ENCODE measurements at regions not wholly inside any gene's neighbourhood (a gene's known extent, or its start where the extent isn't known, plus 50 kb on each side); places are given as distances from the start of the nearest gene placed in this dataset.

DNA sequence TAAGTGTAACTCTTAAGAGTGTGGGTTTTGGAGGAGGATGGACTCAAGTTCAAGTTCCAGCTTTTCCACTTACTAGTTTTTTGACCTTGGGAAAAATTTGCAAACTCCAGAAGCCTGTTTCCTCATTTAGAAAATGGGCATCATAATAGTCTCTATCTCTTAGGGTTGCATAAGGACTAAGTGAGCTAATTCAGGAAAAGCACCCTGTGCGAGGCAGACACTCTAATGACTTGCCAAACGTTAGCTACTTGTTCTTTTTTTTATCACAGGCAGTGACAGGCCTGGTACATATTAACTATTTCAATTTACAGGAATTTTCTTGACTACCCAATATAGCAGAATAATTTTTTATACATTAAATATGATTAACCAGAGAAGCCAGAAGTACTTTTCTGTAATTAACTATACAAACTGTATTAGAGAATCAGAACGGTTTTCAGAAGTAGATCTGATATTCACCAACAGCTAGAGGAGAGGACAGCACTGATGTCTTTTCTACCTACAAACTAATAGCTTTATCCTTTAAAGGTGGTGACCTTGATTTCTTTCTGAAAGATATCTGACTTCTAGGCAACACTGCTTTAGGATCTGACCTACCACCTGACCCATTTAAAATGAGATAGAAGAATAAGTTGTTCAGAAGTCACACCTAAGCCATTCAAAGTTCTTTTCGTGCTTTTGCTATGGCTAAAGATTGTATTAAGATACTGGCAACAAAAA, 139.6 kb upstream of the HAND2 start:
- no peak for TF ChIP-seq ZC3H10 (CRISPR knock-in tag; IDR thresholded peaks at IDR 0.05)
- TF ChIP-seq ZNF70 (CRISPR knock-in tag; IDR thresholded peaks at IDR 0.05): no peak
- no peak for TF ChIP-seq CSDC2 (CRISPR knock-in tag; IDR thresholded peaks at IDR 0.05)
- no peak for TF ChIP-seq ZNF8 (CRISPR knock-in tag; IDR thresholded peaks at IDR 0.05)

DNA sequence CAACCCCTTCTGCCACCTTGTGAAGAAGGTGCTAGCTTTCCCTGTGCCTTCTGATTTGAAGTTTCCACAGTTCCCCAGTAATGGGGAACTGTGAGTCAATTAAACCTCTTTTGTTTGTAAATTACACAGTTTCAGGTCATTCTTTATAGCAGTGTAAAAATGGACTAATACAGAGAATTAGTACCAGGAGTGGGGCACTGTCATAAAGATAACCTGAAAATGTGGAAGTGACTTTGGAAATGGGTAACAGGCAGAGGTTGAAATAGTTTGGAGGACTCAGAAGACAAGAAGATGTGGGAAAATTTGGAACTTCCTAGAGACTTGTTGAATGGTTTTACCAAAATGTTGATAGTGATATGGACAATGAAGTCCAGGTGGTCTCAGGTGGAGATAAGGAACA, 131.0 kb upstream of the HAND2 start:
- ATAC-seq: no peak
- TF ChIP-seq ZFP3 (CRISPR knock-in tag; IDR thresholded peaks at IDR 0.05): no peak
- TF ChIP-seq SNAI2 (CRISPR knock-in tag; IDR thresholded peaks at IDR 0.05): no peak
- no peak for TF ChIP-seq ZNF565 (CRISPR knock-in tag; conservative IDR thresholded peaks at IDR 0.05; ENCODE audit: low read depth)
- TF ChIP-seq, protein P1, sequence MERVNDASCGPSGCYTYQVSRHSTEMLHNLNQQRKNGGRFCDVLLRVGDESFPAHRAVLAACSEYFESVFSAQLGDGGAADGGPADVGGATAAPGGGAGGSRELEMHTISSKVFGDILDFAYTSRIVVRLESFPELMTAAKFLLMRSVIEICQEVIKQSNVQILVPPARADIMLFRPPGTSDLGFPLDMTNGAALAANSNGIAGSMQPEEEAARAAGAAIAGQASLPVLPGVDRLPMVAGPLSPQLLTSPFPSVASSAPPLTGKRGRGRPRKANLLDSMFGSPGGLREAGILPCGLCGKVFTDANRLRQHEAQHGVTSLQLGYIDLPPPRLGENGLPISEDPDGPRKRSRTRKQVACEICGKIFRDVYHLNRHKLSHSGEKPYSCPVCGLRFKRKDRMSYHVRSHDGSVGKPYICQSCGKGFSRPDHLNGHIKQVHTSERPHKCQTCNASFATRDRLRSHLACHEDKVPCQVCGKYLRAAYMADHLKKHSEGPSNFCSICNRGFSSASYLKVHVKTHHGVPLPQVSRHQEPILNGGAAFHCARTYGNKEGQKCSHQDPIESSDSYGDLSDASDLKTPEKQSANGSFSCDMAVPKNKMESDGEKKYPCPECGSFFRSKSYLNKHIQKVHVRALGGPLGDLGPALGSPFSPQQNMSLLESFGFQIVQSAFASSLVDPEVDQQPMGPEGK (CRISPR knock-in tag; IDR thresholded peaks at IDR 0.05; ENCODE audit: borderline replicate concordance): no peak
- TF ChIP-seq RARB (CRISPR knock-in tag; IDR thresholded peaks at IDR 0.05): no peak
- TF ChIP-seq ZC3H10 (CRISPR knock-in tag; IDR thresholded peaks at IDR 0.05): no peak
- no peak for TF ChIP-seq PPARA (CRISPR knock-in tag; IDR thresholded peaks at IDR 0.05; ENCODE audit: borderline replicate concordance)
- no peak for TF ChIP-seq ZFP30 (CRISPR knock-in tag; IDR thresholded peaks at IDR 0.05)
- no peak for TF ChIP-seq ARNTL (CRISPR knock-in tag; IDR thresholded peaks at IDR 0.05; ENCODE audit: borderline replicate concordance, low read depth)
- no peak for TF ChIP-seq BACH2 (CRISPR knock-in tag; IDR thresholded peaks at IDR 0.05; ENCODE audit: borderline replicate concordance)
- no peak for TF ChIP-seq TOX (CRISPR knock-in tag; IDR thresholded peaks at IDR 0.05; ENCODE audit: borderline replicate concordance)
- TF ChIP-seq, protein P2, sequence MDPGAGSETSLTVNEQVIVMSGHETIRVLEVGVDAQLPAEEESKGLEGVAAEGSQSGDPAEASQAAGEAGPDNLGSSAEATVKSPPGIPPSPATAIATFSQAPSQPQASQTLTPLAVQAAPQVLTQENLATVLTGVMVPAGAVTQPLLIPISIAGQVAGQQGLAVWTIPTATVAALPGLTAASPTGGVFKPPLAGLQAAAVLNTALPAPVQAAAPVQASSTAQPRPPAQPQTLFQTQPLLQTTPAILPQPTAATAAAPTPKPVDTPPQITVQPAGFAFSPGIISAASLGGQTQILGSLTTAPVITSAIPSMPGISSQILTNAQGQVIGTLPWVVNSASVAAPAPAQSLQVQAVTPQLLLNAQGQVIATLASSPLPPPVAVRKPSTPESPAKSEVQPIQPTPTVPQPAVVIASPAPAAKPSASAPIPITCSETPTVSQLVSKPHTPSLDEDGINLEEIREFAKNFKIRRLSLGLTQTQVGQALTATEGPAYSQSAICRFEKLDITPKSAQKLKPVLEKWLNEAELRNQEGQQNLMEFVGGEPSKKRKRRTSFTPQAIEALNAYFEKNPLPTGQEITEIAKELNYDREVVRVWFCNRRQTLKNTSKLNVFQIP (CRISPR knock-in tag; IDR thresholded peaks at IDR 0.05; ENCODE audit: borderline replicate concordance, low read depth): no peak
- TF ChIP-seq, protein P3, sequence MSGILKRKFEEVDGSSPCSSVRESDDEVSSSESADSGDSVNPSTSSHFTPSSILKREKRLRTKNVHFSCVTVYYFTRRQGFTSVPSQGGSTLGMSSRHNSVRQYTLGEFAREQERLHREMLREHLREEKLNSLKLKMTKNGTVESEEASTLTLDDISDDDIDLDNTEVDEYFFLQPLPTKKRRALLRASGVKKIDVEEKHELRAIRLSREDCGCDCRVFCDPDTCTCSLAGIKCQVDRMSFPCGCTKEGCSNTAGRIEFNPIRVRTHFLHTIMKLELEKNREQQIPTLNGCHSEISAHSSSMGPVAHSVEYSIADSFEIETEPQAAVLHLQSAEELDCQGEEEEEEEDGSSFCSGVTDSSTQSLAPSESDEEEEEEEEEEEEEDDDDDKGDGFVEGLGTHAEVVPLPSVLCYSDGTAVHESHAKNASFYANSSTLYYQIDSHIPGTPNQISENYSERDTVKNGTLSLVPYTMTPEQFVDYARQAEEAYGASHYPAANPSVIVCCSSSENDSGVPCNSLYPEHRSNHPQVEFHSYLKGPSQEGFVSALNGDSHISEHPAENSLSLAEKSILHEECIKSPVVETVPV (CRISPR knock-in tag; IDR thresholded peaks at IDR 0.05): no peak

More for the DNA sequence above, 139.6 kb upstream of the HAND2 start:
- ATAC-seq: no peak

GRCh38 chr4:173656898-173657297, 126.9 kb upstream of the HAND2 start:
- no peak for TF ChIP-seq PPARA (CRISPR knock-in tag; IDR thresholded peaks at IDR 0.05; ENCODE audit: borderline replicate concordance)
- no peak for TF ChIP-seq ISL1 (CRISPR knock-in tag; IDR thresholded peaks at IDR 0.05)
- TF ChIP-seq, protein P1 (CRISPR knock-in tag; IDR thresholded peaks at IDR 0.05; ENCODE audit: borderline replicate concordance): no peak
- TF ChIP-seq, protein P2 (CRISPR knock-in tag; IDR thresholded peaks at IDR 0.05; ENCODE audit: borderline replicate concordance, low read depth): no peak
- no peak for TF ChIP-seq ZNF8 (CRISPR knock-in tag; IDR thresholded peaks at IDR 0.05)
- ATAC-seq: no peak

DNA sequence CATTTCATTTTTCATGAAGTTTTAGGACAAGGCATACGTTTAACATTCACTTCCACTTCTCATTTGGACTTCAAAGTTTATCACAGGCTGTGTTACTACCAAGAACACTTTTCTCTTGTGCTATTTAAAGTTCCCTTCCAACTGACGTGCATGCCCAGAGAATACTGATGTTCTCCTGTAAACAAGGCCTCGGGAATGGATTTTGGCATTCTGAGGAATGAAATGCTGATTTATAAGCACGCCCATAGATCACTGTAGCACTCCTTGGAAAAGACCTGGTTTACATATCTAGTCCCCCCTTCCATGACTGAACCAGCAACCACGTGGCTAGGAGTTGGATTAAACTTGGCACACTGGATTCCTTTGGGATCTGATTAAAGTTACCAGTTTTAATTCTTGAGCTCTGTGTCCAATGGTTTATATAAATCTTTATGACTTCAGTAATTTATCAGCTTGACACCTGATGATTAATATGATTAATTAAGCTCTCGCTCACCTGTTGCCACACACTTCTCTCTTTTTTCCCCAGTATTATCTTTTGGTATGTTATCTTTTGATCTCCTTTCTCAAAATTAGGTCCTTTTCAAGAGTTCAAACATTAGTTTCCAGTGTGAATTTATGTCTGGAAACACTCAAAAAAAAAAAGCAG, 122.4 kb upstream of the HAND2 start:
- TF ChIP-seq ESRRG (CRISPR knock-in tag; IDR thresholded peaks at IDR 0.05) (no peak), OSR1 (CRISPR knock-in tag; IDR thresholded peaks at IDR 0.05) (no peak), ZFP3 (CRISPR knock-in tag; IDR thresholded peaks at IDR 0.05) (no peak), ISL1 (CRISPR knock-in tag; IDR thresholded peaks at IDR 0.05) (no peak), CREB5 (CRISPR knock-in tag; IDR thresholded peaks at IDR 0.05; ENCODE audit: low read depth) (no peak), PPARA (CRISPR knock-in tag; IDR thresholded peaks at IDR 0.05; ENCODE audit: borderline replicate concordance) (no peak), CSDC2 (CRISPR knock-in tag; IDR thresholded peaks at IDR 0.05) (no peak), SNAI2 (CRISPR knock-in tag; IDR thresholded peaks at IDR 0.05) (no peak), ZC3H10 (CRISPR knock-in tag; IDR thresholded peaks at IDR 0.05) (no peak), ZNF8 (CRISPR knock-in tag; IDR thresholded peaks at IDR 0.05) (no peak), ZFP30 (CRISPR knock-in tag; IDR thresholded peaks at IDR 0.05) (no peak), ARNTL (CRISPR knock-in tag; IDR thresholded peaks at IDR 0.05; ENCODE audit: borderline replicate concordance, low read depth) (no peak)
- TF ChIP-seq, protein P2 (CRISPR knock-in tag; IDR thresholded peaks at IDR 0.05; ENCODE audit: borderline replicate concordance, low read depth): no peak
- ATAC-seq: no peak

All from SK-N-SH treated with all-trans-retinoic acid at 6 μM for 48 hours (cell line).